AG04450 (cell line): ENCODE measurements at regions not wholly inside any gene's neighbourhood (a gene's known extent, or its start where the extent isn't known, plus 50 kb on each side); places are given as distances from the start of the nearest gene placed in this dataset.

Experiments
- CTCF ChIA-PET: fragments of 300-600, 350-600 bp; formaldehyde crosslinking; extraction: SDS; loops from one replicate; lab custom pipeline; 2022; ENCODE audit warnings: antibody characterized with exemption, inconsistent platforms; lab: Charles Lee
- POLR2A ChIA-PET: fragments of 350-600 bp; formaldehyde crosslinking; extraction: SDS; loops from one replicate; lab custom pipeline; 2021; ENCODE audit warnings: antibody characterized with exemption, inconsistent platforms; lab: Yijun Ruan, JAX
- DNase-seq: peaks from one replicate; pipeline ENCODE4 v3.0.0-alpha.2; 2011; ENCODE audit warnings: low read depth, low spot score
- H3K27ac ChIP-seq: one replicate; pipeline ENCODE4 v1.5.1; 2012; ENCODE audit warnings: low read depth, low read length, control low read depth
- H3K27me3 ChIP-seq: one replicate; pipeline ENCODE4 v1.6.0; 2012; ENCODE audit warnings: low read length; ENCODE audit not compliant: control insufficient read depth, insufficient read depth
- H3K4me3 ChIP-seq: 2 replicates; pipeline ENCODE4 v1.5.1; 2011; ENCODE audit warnings: mild to moderate bottlenecking, low read depth, low read length, control low read depth
- H3K9me3 ChIP-seq: 2 replicates; pipeline ENCODE4 v1.5.1; 2012; ENCODE audit warnings: low read length; ENCODE audit not compliant: control insufficient read depth, insufficient read depth
- TF ChIP-seq, protein P1 (sequence below): IDR thresholded peaks from 2 replicates; pipeline ENCODE4 v1.5.1; 2011; ENCODE audit warnings: low read depth, low read length, control low read depth, inconsistent platforms

DNA sequence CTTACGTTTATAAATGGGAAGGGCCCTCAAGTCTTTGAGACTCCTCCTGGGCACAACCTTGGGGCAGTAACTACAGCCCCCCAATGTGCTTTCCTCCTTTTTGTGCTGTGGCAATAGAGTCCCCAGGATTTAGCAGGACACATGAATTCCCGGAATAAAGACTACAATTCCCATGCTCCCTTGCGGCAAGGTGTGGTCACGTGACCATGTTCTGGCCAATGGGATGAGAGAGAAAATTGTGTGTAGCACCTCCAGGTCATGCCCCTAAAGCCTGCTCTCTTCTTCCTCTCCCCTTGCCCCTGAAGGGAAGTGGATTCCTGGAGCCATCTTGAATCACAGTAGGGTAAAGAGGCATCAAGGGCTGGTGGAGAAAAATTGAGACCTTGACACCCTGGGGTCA, 295.1 kb upstream of the SFSWAP start:
- Histone ChIP-seq H3K27me3 (no peaks in the 10 kb centered on the region), H3K4me3 (no peak overlapping the region), H3K27ac (no peak overlapping the region), H3K9me3 (peaks cover 52% of the 10 kb centered on the region)
- TF ChIP-seq, protein P1, sequence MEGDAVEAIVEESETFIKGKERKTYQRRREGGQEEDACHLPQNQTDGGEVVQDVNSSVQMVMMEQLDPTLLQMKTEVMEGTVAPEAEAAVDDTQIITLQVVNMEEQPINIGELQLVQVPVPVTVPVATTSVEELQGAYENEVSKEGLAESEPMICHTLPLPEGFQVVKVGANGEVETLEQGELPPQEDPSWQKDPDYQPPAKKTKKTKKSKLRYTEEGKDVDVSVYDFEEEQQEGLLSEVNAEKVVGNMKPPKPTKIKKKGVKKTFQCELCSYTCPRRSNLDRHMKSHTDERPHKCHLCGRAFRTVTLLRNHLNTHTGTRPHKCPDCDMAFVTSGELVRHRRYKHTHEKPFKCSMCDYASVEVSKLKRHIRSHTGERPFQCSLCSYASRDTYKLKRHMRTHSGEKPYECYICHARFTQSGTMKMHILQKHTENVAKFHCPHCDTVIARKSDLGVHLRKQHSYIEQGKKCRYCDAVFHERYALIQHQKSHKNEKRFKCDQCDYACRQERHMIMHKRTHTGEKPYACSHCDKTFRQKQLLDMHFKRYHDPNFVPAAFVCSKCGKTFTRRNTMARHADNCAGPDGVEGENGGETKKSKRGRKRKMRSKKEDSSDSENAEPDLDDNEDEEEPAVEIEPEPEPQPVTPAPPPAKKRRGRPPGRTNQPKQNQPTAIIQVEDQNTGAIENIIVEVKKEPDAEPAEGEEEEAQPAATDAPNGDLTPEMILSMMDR, result no peak
- ChIA-PET POLR2A (no interaction called here), CTCF (no interaction called here)
- no peak for DNase-seq

DNA sequence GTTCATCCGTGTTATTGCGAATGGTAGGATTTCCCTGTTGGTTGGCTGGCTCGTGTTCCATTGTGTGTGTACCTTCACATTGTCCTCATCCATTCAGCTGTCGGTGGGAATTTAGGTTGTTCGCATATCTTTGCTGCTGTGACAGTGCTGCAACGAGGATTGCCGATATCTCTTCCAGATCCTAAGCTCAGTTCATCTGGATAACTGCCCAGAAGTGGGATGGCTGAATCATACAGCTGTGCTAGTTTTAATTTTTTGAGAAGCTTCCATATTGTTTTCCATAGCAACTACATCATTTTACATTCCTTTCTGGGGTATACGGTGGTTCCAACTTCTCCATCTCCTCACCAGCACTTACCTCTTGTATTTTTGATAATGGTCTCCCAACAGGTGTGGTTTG, 292.8 kb upstream of the SFSWAP start:
- H3K27ac ChIP-seq, result no peak overlapping the region
- TF ChIP-seq, protein P1, result no peak
- CTCF ChIA-PET, result no interaction called here
- H3K9me3 ChIP-seq, result peaks cover 60% of the 10 kb centered on the region
- POLR2A ChIA-PET, result no interaction called here
- H3K27me3 ChIP-seq, result no peaks in the 10 kb centered on the region
- H3K4me3 ChIP-seq, result no peak overlapping the region
- DNase-seq, result no peak

DNA sequence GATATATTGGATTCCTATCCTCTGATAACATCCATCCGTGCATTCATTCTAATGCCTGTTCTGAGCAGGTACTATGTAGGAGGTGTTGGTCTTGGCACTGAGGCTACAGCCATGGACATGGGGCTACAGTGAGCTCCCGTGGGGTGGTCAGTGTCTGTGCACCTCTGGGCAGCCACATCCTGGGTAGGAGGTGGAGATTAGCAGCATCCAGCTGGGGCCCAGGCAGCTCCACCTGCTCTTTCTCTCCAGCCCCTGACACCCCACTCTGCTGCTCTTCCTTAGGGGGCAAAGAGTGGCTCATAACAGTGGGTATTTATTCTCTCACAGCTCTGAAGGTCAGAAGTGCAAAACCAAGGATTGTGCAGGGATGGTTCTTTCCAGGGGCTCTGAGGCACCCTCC, 292.0 kb upstream of the SFSWAP start:
- DNase-seq, result no peak
- ChIA-PET POLR2A (no interaction called here), CTCF (no interaction called here)
- Histone ChIP-seq H3K4me3 (no peak overlapping the region), H3K27ac (no peak overlapping the region), H3K27me3 (no peaks in the 10 kb centered on the region), H3K9me3 (peaks cover 54% of the 10 kb centered on the region)
- TF ChIP-seq, protein P1, result no peak

DNA sequence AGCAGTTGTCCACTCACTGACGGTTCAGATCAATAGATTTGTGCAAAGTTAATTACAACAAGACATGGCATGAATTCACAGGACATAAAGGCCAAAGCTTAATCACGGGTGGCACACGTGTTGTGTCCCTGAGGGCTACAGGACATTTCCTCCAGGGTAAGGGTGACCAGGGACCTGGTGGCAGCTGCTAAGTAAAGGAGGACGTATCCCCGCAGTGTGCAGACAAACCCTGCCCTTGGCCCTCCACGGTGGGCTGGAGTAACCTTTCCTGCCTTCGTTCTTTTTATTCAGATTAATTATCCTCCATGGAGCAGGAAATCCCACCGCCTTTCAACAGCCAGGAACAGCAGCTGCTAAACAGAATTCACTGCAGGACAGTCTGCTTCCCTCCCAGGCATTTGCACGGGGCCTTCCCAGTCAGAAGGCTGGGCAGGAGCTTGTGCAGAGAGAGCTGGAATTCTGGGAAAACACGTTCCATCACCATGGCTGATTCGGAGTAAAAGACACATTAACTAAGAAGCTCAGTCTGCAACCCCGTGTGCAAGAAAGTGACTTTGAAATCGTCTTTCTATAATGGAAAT, 289.9 kb upstream of the SFSWAP start:
- Histone ChIP-seq H3K27ac (no peak overlapping the region), H3K9me3 (peaks cover 51% of the 10 kb centered on the region), H3K4me3 (no peak overlapping the region), H3K27me3 (no peaks in the 10 kb centered on the region)
- ChIA-PET CTCF (no interaction called here), POLR2A (no interaction called here)
- TF ChIP-seq, protein P1, result no peak
- DNase-seq, result no peak

DNA sequence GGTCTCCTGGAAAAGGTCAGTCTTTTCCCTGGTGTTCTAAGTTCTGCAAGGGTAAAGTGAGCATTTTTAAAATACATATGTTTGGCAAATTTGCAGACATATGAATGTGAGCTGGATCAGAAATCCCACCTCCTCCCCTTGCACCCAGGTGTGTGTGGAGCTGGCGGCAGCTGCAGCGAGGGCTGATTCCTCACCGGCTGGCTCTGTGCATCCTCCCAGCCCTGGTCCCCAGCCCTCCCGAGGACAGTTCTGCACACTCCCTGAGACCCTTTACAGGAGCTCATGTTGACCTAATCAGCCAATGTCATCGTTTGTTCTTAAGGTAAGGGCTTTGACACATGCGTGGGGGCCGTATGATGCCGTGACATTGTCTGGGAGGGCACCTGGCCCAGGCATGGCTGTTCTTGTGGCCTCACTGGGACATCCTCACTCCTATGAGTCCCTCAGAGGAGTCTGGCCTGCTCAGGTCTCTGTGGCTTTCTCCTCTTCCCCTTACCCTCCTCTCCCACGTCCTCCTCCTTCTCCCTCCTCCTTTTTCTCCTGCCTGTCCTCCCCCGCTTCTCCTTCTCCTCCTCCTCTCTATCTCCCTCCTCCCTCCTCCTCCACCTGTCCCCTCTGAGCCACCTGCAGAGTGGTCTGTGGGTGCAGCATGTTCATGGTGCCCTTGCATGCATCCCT, 289.2 kb upstream of the SFSWAP start:
- Histone ChIP-seq H3K4me3 (no peak overlapping the region), H3K27ac (no peak overlapping the region), H3K9me3 (peaks cover 48% of the 10 kb centered on the region), H3K27me3 (no peaks in the 10 kb centered on the region)
- DNase-seq, result no peak
- TF ChIP-seq, protein P1, result no peak
- CTCF ChIA-PET, result no interaction called here
- POLR2A ChIA-PET, result no interaction called here
